NCI-H1092 (cell line): ENCODE measurements at regions not wholly inside any gene's neighbourhood (a gene's known extent, or its start where the extent isn't known, plus 50 kb on each side); places are given as distances from the start of the nearest gene placed in this dataset.

Source experiments
- DNase-seq: peaks from one replicate; lab custom pipeline; 2025; lab: John Stamatoyannopoulos, UW

GRCh38 chr12:125568306-125568705 is 503.1 kb downstream of the AACS start:
- DNase-seq: no peak

GRCh38 chr12:125573271-125573670 is 508.0 kb downstream of the AACS start:
- no peak for DNase-seq

GRCh38 chr12:125577334-125577733 is 512.1 kb downstream of the AACS start:
- no peak for DNase-seq

- DNase-seq: no peak
Observed at GRCh38 chr12:125579916-125580315, 514.7 kb downstream of the AACS start.

- DNase-seq: no peak
Observed at GRCh38 chr12:125583071-125583470, 517.8 kb downstream of the AACS start.

GRCh38 chr12:125586441-125586840 is 521.2 kb downstream of the AACS start:
- no peak for DNase-seq

- DNase-seq: no peak
Observed at GRCh38 chr12:125593269-125593668, 528.0 kb downstream of the AACS start.

GRCh38 chr12:125604976-125605375 is 539.7 kb downstream of the AACS start:
- no peak for DNase-seq

- DNase-seq: no peak
Observed at GRCh38 chr12:125606312-125606711, 541.1 kb downstream of the AACS start.

GRCh38 chr12:125610292-125610691 is 545.1 kb downstream of the AACS start:
- DNase-seq: no peak

- no peak for DNase-seq
Observed at GRCh38 chr12:125610971-125611370, 545.7 kb downstream of the AACS start.

- no peak for DNase-seq
Observed at GRCh38 chr12:125614058-125614457, 548.8 kb downstream of the AACS start.

GRCh38 chr12:125619723-125620122 is 554.5 kb downstream of the AACS start:
- no peak for DNase-seq

GRCh38 chr12:125633686-125634085 is 568.5 kb downstream of the AACS start:
- no peak for DNase-seq

- no peak for DNase-seq
Observed at GRCh38 chr12:125634813-125635212, 569.6 kb downstream of the AACS start.

- DNase-seq: no peak
Observed at GRCh38 chr12:125639826-125640225, 574.6 kb downstream of the AACS start.

- DNase-seq: no peak
Observed at GRCh38 chr12:125643055-125643454, 577.8 kb downstream of the AACS start.

- DNase-seq: no peak
Observed at GRCh38 chr12:125645724-125646123, 580.5 kb downstream of the AACS start.

GRCh38 chr12:125650587-125650986 is 585.4 kb downstream of the AACS start:
- no peak for DNase-seq

- no peak for DNase-seq
Observed at GRCh38 chr12:125651625-125652024, 586.4 kb downstream of the AACS start.

- DNase-seq: no peak
Observed at GRCh38 chr12:125652681-125653080, 587.4 kb downstream of the AACS start.

- DNase-seq: no peak
Observed at GRCh38 chr12:125657681-125658080, 592.4 kb downstream of the AACS start.

GRCh38 chr12:125674554-125675338 is 609.5 kb downstream of the AACS start:
- no peak for DNase-seq

- DNase-seq: no peak
Observed at GRCh38 chr12:125676366-125676765, 611.1 kb downstream of the AACS start.
